DMS79 (cell line): ENCODE measurements at regions not wholly inside any gene's neighbourhood (a gene's known extent, or its start where the extent isn't known, plus 50 kb on each side); places are given as distances from the start of the nearest gene placed in this dataset.

Experiments
- DNase-seq: peaks from one replicate; lab custom pipeline; 2025; lab: John Stamatoyannopoulos, UW

GRCh38 chr9:38227656-38228055 lies 158.6 kb upstream of the SHB start:
- peak; percentile 18 for DNase-seq

- DNase-seq: peak; percentile 94
Measured at GRCh38 chr9:38227061-38227540, 158.1 kb upstream of the SHB start.

- DNase-seq: peak; percentile 94
Measured at GRCh38 chr9:38226491-38226951, 157.5 kb upstream of the SHB start.

- peak; percentile 32 for DNase-seq
Measured at GRCh38 chr9:38224941-38225340, 155.9 kb upstream of the SHB start.

- no peak for DNase-seq
Measured at GRCh38 chr9:38216572-38216971, 147.5 kb upstream of the SHB start.

- DNase-seq: no peak
Measured at GRCh38 chr9:38215465-38215864, 146.4 kb upstream of the SHB start.

- no peak for DNase-seq
Measured at GRCh38 chr9:38214432-38214831, 145.4 kb upstream of the SHB start.

- DNase-seq: no peak
Measured at GRCh38 chr9:38213631-38214299, 144.7 kb upstream of the SHB start.

- DNase-seq: no peak
Measured at GRCh38 chr9:38212016-38212415, 143.0 kb upstream of the SHB start.

- DNase-seq: no peak
Measured at GRCh38 chr9:38211002-38211401, 142.0 kb upstream of the SHB start.

GRCh38 chr9:38208206-38208901 lies 139.3 kb upstream of the SHB start:
- peak; percentile 75 for DNase-seq

GRCh38 chr9:38207247-38207778 lies 138.3 kb upstream of the SHB start:
- DNase-seq: no peak

GRCh38 chr9:38205279-38205678 lies 136.3 kb upstream of the SHB start:
- no peak for DNase-seq

GRCh38 chr9:38202336-38202938 lies 133.4 kb upstream of the SHB start:
- no peak for DNase-seq

- DNase-seq: no peak
Measured at GRCh38 chr9:38201844-38202243, 132.8 kb upstream of the SHB start.

- no peak for DNase-seq
Measured at GRCh38 chr9:38200431-38200830, 131.4 kb upstream of the SHB start.

GRCh38 chr9:38198140-38198539 lies 129.1 kb upstream of the SHB start:
- DNase-seq: no peak

GRCh38 chr9:38196714-38197113 lies 127.7 kb upstream of the SHB start:
- DNase-seq: no peak

GRCh38 chr9:38195737-38196161 lies 126.7 kb upstream of the SHB start:
- no peak for DNase-seq

GRCh38 chr9:38194870-38195269 lies 125.8 kb upstream of the SHB start:
- no peak for DNase-seq

GRCh38 chr9:38192731-38193265 lies 123.8 kb upstream of the SHB start:
- DNase-seq: no peak

GRCh38 chr9:38186404-38187115 lies 117.5 kb upstream of the SHB start:
- DNase-seq: no peak
